OCI-LY3 (cell line): ENCODE measurements at regions not wholly inside any gene's neighbourhood (a gene's known extent, or its start where the extent isn't known, plus 50 kb on each side); places are given as distances from the start of the nearest gene placed in this dataset.

Experiments
- CTCF ChIP-seq: fragments of 200-600, 300-600 bp; sonication (generic); IDR thresholded peaks from 2 replicates; pipeline ENCODE4 v1.5.1; 2014; ENCODE audit warnings: antibody characterized with exemption, low read length, low read depth
- EZH2phosphoT487 ChIP-seq: fragments of 200-600 bp; shearing (Covaris generic); IDR thresholded peaks from 2 replicates; pipeline ENCODE4 v1.6.1; 2018; ENCODE audit warnings: antibody characterized with exemption, mixed run types, low read depth

GRCh38 chr15:66939451-66940023 is 125.9 kb upstream of the SMAD3 start:
- TF ChIP-seq CTCF = no peak
- no peak for TF ChIP-seq EZH2phosphoT487
